ENCODE measurements at regions not wholly inside any gene's neighbourhood (a gene's known extent, or its start where the extent isn't known, plus 50 kb on each side); places are given as distances from the start of the nearest gene placed in this dataset.

DNA sequence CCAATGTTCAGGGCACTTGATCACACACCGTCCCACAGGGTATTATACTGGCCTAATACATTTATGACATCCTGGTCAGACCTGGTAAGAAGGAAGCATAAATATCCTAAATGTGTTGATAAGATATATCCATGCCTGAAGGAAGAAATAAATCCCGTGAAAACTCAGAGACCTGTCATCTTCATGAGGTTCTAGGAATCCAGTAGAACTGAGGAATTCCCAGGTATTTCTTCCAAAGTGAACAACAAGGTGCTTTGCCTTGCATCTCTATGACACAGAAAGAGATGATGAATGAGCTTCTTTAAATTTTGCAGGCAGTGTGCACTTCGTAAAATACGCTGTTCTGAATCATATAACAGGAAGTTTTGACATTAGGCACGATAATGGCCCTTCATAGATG is 78.1 kb upstream of the VGLL3 start:
- intact Hi-C loops (cut with micrococcal nuclease): no loop called here
- no peaks in the 10 kb centered on the region for H3K9me3 Mint-ChIP-seq
- Histone ChIP-seq H3K79me2 (ENCODE audit: insufficient read depth, low read length) (no peaks in the 10 kb centered on the region), H3K27me3 (ENCODE audit: control insufficient read depth in 2 of 2, insufficient read depth in 2 of 2, low read length in 2 of 2) (no peaks in the 10 kb centered on the region), H2AFZ (ENCODE audit: insufficient read depth, low read depth, low read length, poor library complexity, severe bottlenecking) (no peak overlapping the region), H3K4me3 (replicated peaks in 1 of 3; ENCODE audit: low read depth in 2 of 3, low read length in 3 of 3) (no peak overlapping the region), H3K9ac (ENCODE audit: insufficient read depth, low read length, poor library complexity, severe bottlenecking) (no peak overlapping the region), H3K9me3 (replicated peaks in 1 of 2; ENCODE audit: control insufficient read depth in 1 of 2, insufficient read depth in 1 of 2, low read length in 2 of 2) (no peaks in the 10 kb centered on the region), H4K20me1 (ENCODE audit: insufficient read depth, low read length) (no peaks in the 10 kb centered on the region), H3K36me3 (replicated peaks in 1 of 2; ENCODE audit: control insufficient read depth in 1 of 2, insufficient read depth in 2 of 2, low read length in 2 of 2) (no peaks in the 10 kb centered on the region), H3K4me2 (replicated peaks; ENCODE audit: extremely low read depth, low read length, poor library complexity, severe bottlenecking) (no peak overlapping the region), H3K27ac (ENCODE audit: low read depth in 1 of 2, low read length in 2 of 2) (no peak overlapping the region), H3K4me1 (ENCODE audit: control insufficient read depth in 1 of 2, insufficient read depth in 2 of 2, low read length in 2 of 2) (no peaks in the 10 kb centered on the region)
- DNase-seq: no peak
- H3K27me3 Mint-ChIP-seq (ENCODE audit: low read depth in 3 of 3): peaks cover 0 to 4% (median 0%) of the 10 kb centered on the region in 3 donors
- H3K4me3 Mint-ChIP-seq: no peak overlapping the region
- no peaks in the 10 kb centered on the region for H3K36me3 Mint-ChIP-seq
- H3K27ac Mint-ChIP-seq: no peak overlapping the region
- TF ChIP-seq, protein P1, sequence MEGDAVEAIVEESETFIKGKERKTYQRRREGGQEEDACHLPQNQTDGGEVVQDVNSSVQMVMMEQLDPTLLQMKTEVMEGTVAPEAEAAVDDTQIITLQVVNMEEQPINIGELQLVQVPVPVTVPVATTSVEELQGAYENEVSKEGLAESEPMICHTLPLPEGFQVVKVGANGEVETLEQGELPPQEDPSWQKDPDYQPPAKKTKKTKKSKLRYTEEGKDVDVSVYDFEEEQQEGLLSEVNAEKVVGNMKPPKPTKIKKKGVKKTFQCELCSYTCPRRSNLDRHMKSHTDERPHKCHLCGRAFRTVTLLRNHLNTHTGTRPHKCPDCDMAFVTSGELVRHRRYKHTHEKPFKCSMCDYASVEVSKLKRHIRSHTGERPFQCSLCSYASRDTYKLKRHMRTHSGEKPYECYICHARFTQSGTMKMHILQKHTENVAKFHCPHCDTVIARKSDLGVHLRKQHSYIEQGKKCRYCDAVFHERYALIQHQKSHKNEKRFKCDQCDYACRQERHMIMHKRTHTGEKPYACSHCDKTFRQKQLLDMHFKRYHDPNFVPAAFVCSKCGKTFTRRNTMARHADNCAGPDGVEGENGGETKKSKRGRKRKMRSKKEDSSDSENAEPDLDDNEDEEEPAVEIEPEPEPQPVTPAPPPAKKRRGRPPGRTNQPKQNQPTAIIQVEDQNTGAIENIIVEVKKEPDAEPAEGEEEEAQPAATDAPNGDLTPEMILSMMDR (IDR thresholded peaks at IDR 0.05): no peak
- WGBS (ENCODE audit: insufficient coverage): 86% methylated on average over 3 of the region's 5 CpGs
- no peaks in the 10 kb centered on the region for H3K4me1 Mint-ChIP-seq

DNA sequence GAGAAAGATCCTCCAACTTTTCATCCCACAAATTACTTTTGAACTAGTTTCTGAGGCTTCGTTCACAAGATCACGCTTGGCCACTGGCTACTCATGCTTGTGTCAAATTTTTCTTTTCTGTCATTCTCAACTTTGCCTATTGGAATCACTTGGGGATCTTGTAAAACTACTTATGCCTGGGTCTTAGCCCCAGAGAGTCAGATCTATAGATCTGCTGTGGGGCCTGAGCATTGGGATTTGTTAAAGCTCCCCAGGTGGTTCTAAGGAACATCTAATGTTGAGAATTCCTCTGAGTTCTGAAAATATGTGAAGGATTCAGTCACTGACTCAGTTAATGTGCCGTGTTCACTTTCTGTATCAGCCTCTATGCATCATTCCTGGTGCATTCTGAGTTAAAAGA is 71.7 kb upstream of the VGLL3 start:
- no peak overlapping the region for H3K4me3 ChIP-seq (replicated peaks in 1 of 3; ENCODE audit: low read depth in 2 of 3, low read length in 3 of 3)
- intact Hi-C loops (cut with micrococcal nuclease): no loop called here

More for the DNA sequence above, 71.7 kb upstream of the VGLL3 start:
- H3K4me1 Mint-ChIP-seq: no peaks in the 10 kb centered on the region
- peaks cover 1 to 3% (median 1%) of the 10 kb centered on the region in 3 donors for H3K27me3 Mint-ChIP-seq (ENCODE audit: low read depth in 3 of 3)
- TF ChIP-seq, protein P1 (IDR thresholded peaks at IDR 0.05): no peak
- no peaks in the 10 kb centered on the region for H3K36me3 Mint-ChIP-seq
- Histone ChIP-seq H3K9ac (ENCODE audit: insufficient read depth, low read length, poor library complexity, severe bottlenecking) (no peak overlapping the region), H3K9me3 (replicated peaks in 1 of 2; ENCODE audit: control insufficient read depth in 1 of 2, insufficient read depth in 1 of 2, low read length in 2 of 2) (peaks cover 0 to under 1% of the 10 kb centered on the region in 2 donors), H3K4me1 (ENCODE audit: control insufficient read depth in 1 of 2, insufficient read depth in 2 of 2, low read length in 2 of 2) (no peaks in the 10 kb centered on the region), H4K20me1 (ENCODE audit: insufficient read depth, low read length) (no peaks in the 10 kb centered on the region), H2AFZ (ENCODE audit: insufficient read depth, low read depth, low read length, poor library complexity, severe bottlenecking) (no peak overlapping the region), H3K36me3 (replicated peaks in 1 of 2; ENCODE audit: control insufficient read depth in 1 of 2, insufficient read depth in 2 of 2, low read length in 2 of 2) (no peaks in the 10 kb centered on the region), H3K27me3 (ENCODE audit: control insufficient read depth in 2 of 2, insufficient read depth in 2 of 2, low read length in 2 of 2) (no peaks in the 10 kb centered on the region), H3K4me2 (replicated peaks; ENCODE audit: extremely low read depth, low read length, poor library complexity, severe bottlenecking) (no peak overlapping the region), H3K27ac (ENCODE audit: low read depth in 1 of 2, low read length in 2 of 2) (no peak overlapping the region), H3K79me2 (ENCODE audit: insufficient read depth, low read length) (no peaks in the 10 kb centered on the region)
- no peak overlapping the region for H3K4me3 Mint-ChIP-seq
- H3K27ac Mint-ChIP-seq: no peak overlapping the region
- DNase-seq: no peak
- peaks cover 0 to 5% (median 2%) of the 10 kb centered on the region in 7 donors for H3K9me3 Mint-ChIP-seq
- WGBS (ENCODE audit: insufficient coverage): 100% methylated on average over 2 of the region's 3 CpGs

All from CD14-positive monocyte (primary cell).